Fibroblast of the aortic adventitia (primary cell): ENCODE measurements at regions not wholly inside any gene's neighbourhood (a gene's known extent, or its start where the extent isn't known, plus 50 kb on each side); places are given as distances from the start of the nearest gene placed in this dataset.

ENCODE experiments used
- DNase-seq: peaks from one replicate; pipeline ENCODE4 v3.0.0-alpha.2; 2010; ENCODE audit warnings: low read depth
- H3K4me3 ChIP-seq: 2 replicates; pipeline ENCODE4 v1.5.1; 2011; ENCODE audit warnings: low read depth, mild to moderate bottlenecking, control low read depth, low read length, moderate library complexity
- CTCF ChIP-seq: IDR thresholded peaks from 2 replicates; pipeline ENCODE4 v1.5.1; 2011; ENCODE audit warnings: mild to moderate bottlenecking, low read length, control low read depth, inconsistent platforms; ENCODE audit not compliant: insufficient read depth

GRCh38 chr3:190731596-190731995 lies 130.9 kb downstream of the GMNC start:
- no peak overlapping the region for H3K4me3 ChIP-seq
- DNase-seq: no peak
- TF ChIP-seq CTCF: no peak

GRCh38 chr3:190728574-190729246 lies 133.8 kb downstream of the GMNC start:
- no peak for TF ChIP-seq CTCF
- DNase-seq: no peak
- no peak overlapping the region for H3K4me3 ChIP-seq

- DNase-seq: no peak
- no peak for TF ChIP-seq CTCF
- no peak overlapping the region for H3K4me3 ChIP-seq
Measured at GRCh38 chr3:190722181-190722905, 140.2 kb downstream of the GMNC start.

- no peak for DNase-seq
- TF ChIP-seq CTCF: no peak
- H3K4me3 ChIP-seq: no peak overlapping the region
Measured at GRCh38 chr3:190721330-190721729, 141.2 kb downstream of the GMNC start.

- H3K4me3 ChIP-seq: no peak overlapping the region
- no peak for TF ChIP-seq CTCF
- DNase-seq: peak; percentile 83
Measured at GRCh38 chr3:190718671-190719070, 143.8 kb downstream of the GMNC start.

- DNase-seq: no peak
- H3K4me3 ChIP-seq: peak overlapping the region; percentile 7
- no peak for TF ChIP-seq CTCF
Measured at GRCh38 chr3:190718097-190718496, 144.4 kb downstream of the GMNC start.
